ENCODE measurements at regions not wholly inside any gene's neighbourhood (a gene's known extent, or its start where the extent isn't known, plus 50 kb on each side); places are given as distances from the start of the nearest gene placed in this dataset.

DNA sequence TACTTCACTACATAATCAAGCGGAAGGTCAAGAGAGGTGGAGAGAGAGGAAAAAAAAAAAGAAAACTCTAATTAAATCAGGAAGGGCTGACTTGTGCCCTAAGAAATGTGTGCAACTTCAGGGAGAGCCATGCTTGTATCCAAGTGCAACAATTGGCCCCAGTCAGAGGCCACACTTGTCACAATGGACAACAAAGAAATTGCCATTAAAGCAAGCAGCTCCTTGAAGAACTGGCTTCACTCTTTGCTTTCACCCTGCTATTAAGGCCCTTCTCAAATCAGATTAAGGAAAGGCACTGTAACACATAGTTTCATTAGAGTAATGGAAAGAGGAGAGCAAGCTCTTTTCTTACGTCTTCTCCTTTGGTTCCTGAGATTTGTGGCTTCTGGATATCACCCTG is 480.9 kb upstream of the WWC1 start:
- Histone ChIP-seq H3K36me3 (ENCODE audit: control insufficient read depth in 4 of 4, insufficient read depth in 3 of 4, low read depth in 1 of 4, low read length in 3 of 4) (no peaks in the 10 kb centered on the region), H3K9me3 (ENCODE audit: control insufficient read depth in 4 of 4, low read length in 3 of 4) (peaks cover 0 to 2% (median 0%) of the 10 kb centered on the region in 4 donors), H3K27ac (ENCODE audit: low read depth in 1 of 2, low read length in 2 of 2) (no peak overlapping the region), H3K4me3 (ENCODE audit: low read depth in 1 of 3, low read length in 3 of 3) (no peak overlapping the region), H3K27me3 (ENCODE audit: control insufficient read depth in 4 of 4, insufficient read depth in 4 of 4, low read length in 3 of 4) (no peaks in the 10 kb centered on the region), H3K4me1 (ENCODE audit: control insufficient read depth in 4 of 4, insufficient read depth in 4 of 4, low read length in 3 of 4) (peaks cover 0 to 3% (median 0%) of the 10 kb centered on the region in 4 donors), H3K9ac (ENCODE audit: low read depth in 1 of 2, low read length in 2 of 2) (no peak overlapping the region)
- no peak for DNase-seq (ENCODE audit: low spot score)
- TF ChIP-seq, protein P1, sequence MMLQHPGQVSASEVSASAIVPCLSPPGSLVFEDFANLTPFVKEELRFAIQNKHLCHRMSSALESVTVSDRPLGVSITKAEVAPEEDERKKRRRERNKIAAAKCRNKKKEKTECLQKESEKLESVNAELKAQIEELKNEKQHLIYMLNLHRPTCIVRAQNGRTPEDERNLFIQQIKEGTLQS (IDR thresholded peaks at IDR 0.05), result no peak
- TF ChIP-seq RAD21 (IDR thresholded peaks at IDR 0.05) (no peak), HNF4G (IDR thresholded peaks at IDR 0.05) (no peak), FOXA2 (IDR thresholded peaks at IDR 0.05) (no peak), HNF4A (conservative IDR thresholded peaks at IDR 0.05) (no peak), FOXA1 (IDR thresholded peaks at IDR 0.05) (no peak)
- TF ChIP-seq, protein P2, sequence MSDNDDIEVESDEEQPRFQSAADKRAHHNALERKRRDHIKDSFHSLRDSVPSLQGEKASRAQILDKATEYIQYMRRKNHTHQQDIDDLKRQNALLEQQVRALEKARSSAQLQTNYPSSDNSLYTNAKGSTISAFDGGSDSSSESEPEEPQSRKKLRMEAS (IDR thresholded peaks at IDR 0.05), result no peak
- TF ChIP-seq, protein P3, sequence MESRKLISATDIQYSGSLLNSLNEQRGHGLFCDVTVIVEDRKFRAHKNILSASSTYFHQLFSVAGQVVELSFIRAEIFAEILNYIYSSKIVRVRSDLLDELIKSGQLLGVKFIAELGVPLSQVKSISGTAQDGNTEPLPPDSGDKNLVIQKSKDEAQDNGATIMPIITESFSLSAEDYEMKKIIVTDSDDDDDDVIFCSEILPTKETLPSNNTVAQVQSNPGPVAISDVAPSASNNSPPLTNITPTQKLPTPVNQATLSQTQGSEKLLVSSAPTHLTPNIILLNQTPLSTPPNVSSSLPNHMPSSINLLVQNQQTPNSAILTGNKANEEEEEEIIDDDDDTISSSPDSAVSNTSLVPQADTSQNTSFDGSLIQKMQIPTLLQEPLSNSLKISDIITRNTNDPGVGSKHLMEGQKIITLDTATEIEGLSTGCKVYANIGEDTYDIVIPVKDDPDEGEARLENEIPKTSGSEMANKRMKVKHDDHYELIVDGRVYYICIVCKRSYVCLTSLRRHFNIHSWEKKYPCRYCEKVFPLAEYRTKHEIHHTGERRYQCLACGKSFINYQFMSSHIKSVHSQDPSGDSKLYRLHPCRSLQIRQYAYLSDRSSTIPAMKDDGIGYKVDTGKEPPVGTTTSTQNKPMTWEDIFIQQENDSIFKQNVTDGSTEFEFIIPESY (IDR thresholded peaks at IDR 0.05), result no peak
- 89% methylated on average over 2 of the region's 2 CpGs for WGBS

DNA sequence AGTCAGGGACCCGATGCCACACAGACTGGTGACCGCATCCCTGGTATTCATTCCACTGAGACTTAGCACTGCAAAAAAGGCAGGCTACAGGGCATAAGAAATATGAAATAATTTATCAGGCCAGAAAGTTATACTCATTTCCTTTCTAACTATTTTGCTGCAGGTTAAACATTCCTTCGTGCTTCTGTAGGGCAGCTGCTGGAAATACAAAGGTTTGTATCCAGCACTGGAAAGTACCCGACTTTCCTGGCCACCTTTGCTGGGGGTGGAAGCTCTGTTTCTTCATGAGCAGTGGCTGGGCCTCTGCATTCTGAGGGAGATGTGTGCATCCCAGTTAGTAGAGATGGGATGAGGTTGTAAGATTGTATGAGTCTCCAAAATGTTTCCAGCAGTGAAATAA is 478.6 kb upstream of the WWC1 start:
- no peak overlapping the region for H3K4me3 ChIP-seq (ENCODE audit: low read depth in 1 of 3, low read length in 3 of 3)
- H3K4me1 ChIP-seq (ENCODE audit: control insufficient read depth in 4 of 4, insufficient read depth in 4 of 4, low read length in 3 of 4), result peaks cover 0 to 3% (median 0%) of the 10 kb centered on the region in 4 donors
- H3K9me3 ChIP-seq (ENCODE audit: control insufficient read depth in 4 of 4, low read length in 3 of 4), result peaks cover 0 to 2% (median 0%) of the 10 kb centered on the region in 4 donors
- H3K36me3 ChIP-seq (ENCODE audit: control insufficient read depth in 4 of 4, insufficient read depth in 3 of 4, low read depth in 1 of 4, low read length in 3 of 4), result no peaks in the 10 kb centered on the region
- no peak for DNase-seq (ENCODE audit: low spot score)
- no peaks in the 10 kb centered on the region for H3K27me3 ChIP-seq (ENCODE audit: control insufficient read depth in 4 of 4, insufficient read depth in 4 of 4, low read length in 3 of 4)
- H3K9ac ChIP-seq (ENCODE audit: low read depth in 1 of 2, low read length in 2 of 2), result no peak overlapping the region
- TF ChIP-seq, protein P4, sequence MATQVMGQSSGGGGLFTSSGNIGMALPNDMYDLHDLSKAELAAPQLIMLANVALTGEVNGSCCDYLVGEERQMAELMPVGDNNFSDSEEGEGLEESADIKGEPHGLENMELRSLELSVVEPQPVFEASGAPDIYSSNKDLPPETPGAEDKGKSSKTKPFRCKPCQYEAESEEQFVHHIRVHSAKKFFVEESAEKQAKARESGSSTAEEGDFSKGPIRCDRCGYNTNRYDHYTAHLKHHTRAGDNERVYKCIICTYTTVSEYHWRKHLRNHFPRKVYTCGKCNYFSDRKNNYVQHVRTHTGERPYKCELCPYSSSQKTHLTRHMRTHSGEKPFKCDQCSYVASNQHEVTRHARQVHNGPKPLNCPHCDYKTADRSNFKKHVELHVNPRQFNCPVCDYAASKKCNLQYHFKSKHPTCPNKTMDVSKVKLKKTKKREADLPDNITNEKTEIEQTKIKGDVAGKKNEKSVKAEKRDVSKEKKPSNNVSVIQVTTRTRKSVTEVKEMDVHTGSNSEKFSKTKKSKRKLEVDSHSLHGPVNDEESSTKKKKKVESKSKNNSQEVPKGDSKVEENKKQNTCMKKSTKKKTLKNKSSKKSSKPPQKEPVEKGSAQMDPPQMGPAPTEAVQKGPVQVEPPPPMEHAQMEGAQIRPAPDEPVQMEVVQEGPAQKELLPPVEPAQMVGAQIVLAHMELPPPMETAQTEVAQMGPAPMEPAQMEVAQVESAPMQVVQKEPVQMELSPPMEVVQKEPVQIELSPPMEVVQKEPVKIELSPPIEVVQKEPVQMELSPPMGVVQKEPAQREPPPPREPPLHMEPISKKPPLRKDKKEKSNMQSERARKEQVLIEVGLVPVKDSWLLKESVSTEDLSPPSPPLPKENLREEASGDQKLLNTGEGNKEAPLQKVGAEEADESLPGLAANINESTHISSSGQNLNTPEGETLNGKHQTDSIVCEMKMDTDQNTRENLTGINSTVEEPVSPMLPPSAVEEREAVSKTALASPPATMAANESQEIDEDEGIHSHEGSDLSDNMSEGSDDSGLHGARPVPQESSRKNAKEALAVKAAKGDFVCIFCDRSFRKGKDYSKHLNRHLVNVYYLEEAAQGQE (IDR thresholded peaks at IDR 0.05), result no peak
- TF ChIP-seq FOXA2 (IDR thresholded peaks at IDR 0.05) (no peak), HNF4G (IDR thresholded peaks at IDR 0.05) (no peak), SP1 (IDR thresholded peaks at IDR 0.05) (no peak), EGR1 (IDR thresholded peaks at IDR 0.05; ENCODE audit: low read depth in 2 of 2) (no peak), HNF4A (conservative IDR thresholded peaks at IDR 0.05) (no peak), JUND (IDR thresholded peaks at IDR 0.05) (no peak), NR2F2 (IDR thresholded peaks at IDR 0.05) (no peak), RXRA (IDR thresholded peaks at IDR 0.05) (no peak), TAF1 (conservative IDR thresholded peaks at IDR 0.05) (no peak), FOXA1 (IDR thresholded peaks at IDR 0.05) (no peak), GABPA (IDR thresholded peaks at IDR 0.05 in 1 of 2, conservative IDR thresholded peaks at IDR 0.05 in 1 of 2) (no peak), YY1 (IDR thresholded peaks at IDR 0.05) (no peak)
- TF ChIP-seq, protein P3 (IDR thresholded peaks at IDR 0.05), result no peak
- TF ChIP-seq, protein P1 (IDR thresholded peaks at IDR 0.05), result no peak
- TF ChIP-seq, protein P2 (IDR thresholded peaks at IDR 0.05), result no peak
- TF ChIP-seq, protein P5, sequence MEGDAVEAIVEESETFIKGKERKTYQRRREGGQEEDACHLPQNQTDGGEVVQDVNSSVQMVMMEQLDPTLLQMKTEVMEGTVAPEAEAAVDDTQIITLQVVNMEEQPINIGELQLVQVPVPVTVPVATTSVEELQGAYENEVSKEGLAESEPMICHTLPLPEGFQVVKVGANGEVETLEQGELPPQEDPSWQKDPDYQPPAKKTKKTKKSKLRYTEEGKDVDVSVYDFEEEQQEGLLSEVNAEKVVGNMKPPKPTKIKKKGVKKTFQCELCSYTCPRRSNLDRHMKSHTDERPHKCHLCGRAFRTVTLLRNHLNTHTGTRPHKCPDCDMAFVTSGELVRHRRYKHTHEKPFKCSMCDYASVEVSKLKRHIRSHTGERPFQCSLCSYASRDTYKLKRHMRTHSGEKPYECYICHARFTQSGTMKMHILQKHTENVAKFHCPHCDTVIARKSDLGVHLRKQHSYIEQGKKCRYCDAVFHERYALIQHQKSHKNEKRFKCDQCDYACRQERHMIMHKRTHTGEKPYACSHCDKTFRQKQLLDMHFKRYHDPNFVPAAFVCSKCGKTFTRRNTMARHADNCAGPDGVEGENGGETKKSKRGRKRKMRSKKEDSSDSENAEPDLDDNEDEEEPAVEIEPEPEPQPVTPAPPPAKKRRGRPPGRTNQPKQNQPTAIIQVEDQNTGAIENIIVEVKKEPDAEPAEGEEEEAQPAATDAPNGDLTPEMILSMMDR (IDR thresholded peaks at IDR 0.05; ENCODE audit: low read depth, low read length, missing input control), result no peak
- no peak overlapping the region for H3K27ac ChIP-seq (ENCODE audit: low read depth in 1 of 2, low read length in 2 of 2)
- 83% methylated on average over 4 of the region's 4 CpGs for WGBS

Data from liver (tissue), 8 donors.